Lower leg skin (tissue), 3 donors: ENCODE measurements at regions not wholly inside any gene's neighbourhood (a gene's known extent, or its start where the extent isn't known, plus 50 kb on each side); places are given as distances from the start of the nearest gene placed in this dataset.
"Not testable (repeated sequence)": the region's sequence is repeated elsewhere in the genome, so short reads cannot be mapped to it uniquely, and the experiment has no call there.

Experiments
- CTCF ChIP-seq, 3 donors: fragments of 450-650 bp; IDR thresholded peaks; one replicate each; pipeline ENCODE4 v1.5.1; 2016; ENCODE audit warnings: antibody characterized with exemption in 3 of 3, mild to moderate bottlenecking in 3 of 3, moderate library complexity in 2 of 3
- POLR2A ChIP-seq, 2 donors: fragments of 450-650 bp; IDR thresholded peaks; one replicate each; pipeline ENCODE4 v1.6.1; 2016 to 2017; ENCODE audit warnings: antibody characterized with exemption in 2 of 2, mild to moderate bottlenecking in 1 of 2, moderate library complexity in 1 of 2

- TF ChIP-seq CTCF, POLR2A (IDR thresholded peaks at IDR 0.05): not testable (repeated sequence)
Measured at GRCh38 chr21:8411139-8411671, 2110.2 kb upstream of the TPTE start.
